ENCODE measurements at regions not wholly inside any gene's neighbourhood (a gene's known extent, or its start where the extent isn't known, plus 50 kb on each side); places are given as distances from the start of the nearest gene placed in this dataset.
A peak's percentile ranks its signal among the peaks of the same experiment; 100 is the strongest.

DNA sequence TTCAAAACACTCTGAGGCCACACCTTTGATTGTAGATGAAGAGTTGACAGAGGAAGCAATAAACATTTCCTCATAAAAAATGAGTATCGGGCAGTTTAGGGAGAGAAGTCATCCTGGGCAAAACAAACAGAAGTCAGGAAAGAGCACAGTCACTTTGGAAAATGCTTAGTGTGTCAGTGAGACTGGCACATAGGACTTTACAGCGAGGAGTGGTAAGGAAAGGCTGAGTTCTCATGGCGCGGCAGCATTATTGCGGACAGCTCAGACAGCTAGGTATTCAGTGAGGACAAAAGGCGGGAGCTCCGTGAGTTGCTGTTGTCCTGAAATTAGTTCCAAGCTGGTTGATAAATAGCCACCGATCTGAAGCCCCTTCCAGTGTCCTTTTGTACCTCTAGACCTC, 229.9 kb downstream of the SNAPC1 start:
- Mint-ChIP-seq H3K27ac (ENCODE audit: unreplicated experiment) (no peak overlapping the region), H3K27me3 (ENCODE audit: insufficient read depth, unreplicated experiment) (peaks cover 2% of the 10 kb centered on the region), H3K9me3 (ENCODE audit: unreplicated experiment) (no peaks in the 10 kb centered on the region), H3K36me3 (ENCODE audit: insufficient read depth, unreplicated experiment) (no peaks in the 10 kb centered on the region), H3K4me3 (ENCODE audit: unreplicated experiment) (peak overlapping the region; percentile 10), H3K4me1 (ENCODE audit: low read depth, unreplicated experiment) (no peaks in the 10 kb centered on the region)
- TF ChIP-seq, protein P1, sequence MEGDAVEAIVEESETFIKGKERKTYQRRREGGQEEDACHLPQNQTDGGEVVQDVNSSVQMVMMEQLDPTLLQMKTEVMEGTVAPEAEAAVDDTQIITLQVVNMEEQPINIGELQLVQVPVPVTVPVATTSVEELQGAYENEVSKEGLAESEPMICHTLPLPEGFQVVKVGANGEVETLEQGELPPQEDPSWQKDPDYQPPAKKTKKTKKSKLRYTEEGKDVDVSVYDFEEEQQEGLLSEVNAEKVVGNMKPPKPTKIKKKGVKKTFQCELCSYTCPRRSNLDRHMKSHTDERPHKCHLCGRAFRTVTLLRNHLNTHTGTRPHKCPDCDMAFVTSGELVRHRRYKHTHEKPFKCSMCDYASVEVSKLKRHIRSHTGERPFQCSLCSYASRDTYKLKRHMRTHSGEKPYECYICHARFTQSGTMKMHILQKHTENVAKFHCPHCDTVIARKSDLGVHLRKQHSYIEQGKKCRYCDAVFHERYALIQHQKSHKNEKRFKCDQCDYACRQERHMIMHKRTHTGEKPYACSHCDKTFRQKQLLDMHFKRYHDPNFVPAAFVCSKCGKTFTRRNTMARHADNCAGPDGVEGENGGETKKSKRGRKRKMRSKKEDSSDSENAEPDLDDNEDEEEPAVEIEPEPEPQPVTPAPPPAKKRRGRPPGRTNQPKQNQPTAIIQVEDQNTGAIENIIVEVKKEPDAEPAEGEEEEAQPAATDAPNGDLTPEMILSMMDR (IDR thresholded peaks at IDR 0.05; ENCODE audit: insufficient read depth in 1 of 2, low read depth in 1 of 2, low read length in 1 of 2, severe bottlenecking in 1 of 2, unreplicated experiment in 1 of 2), result no peak
- Histone ChIP-seq H3K4me1 (no peaks in the 10 kb centered on the region), H3K4me3 (ENCODE audit: low read depth, low read length) (no peak overlapping the region), H3K9me3 (no peaks in the 10 kb centered on the region), H3K27me3 (replicated peaks; ENCODE audit: control insufficient read depth, insufficient read depth, low read length) (no peaks in the 10 kb centered on the region), H3K36me3 (ENCODE audit: control insufficient read depth, insufficient read depth, low read length) (no peaks in the 10 kb centered on the region)
- CTCF ChIA-PET, result no interaction called here
- no peak for DNase-seq
- POLR2A ChIA-PET, result no interaction called here
- intact Hi-C loops (cut with micrococcal nuclease; ENCODE audit: unreplicated experiment), result no loop called here
- BruUV-seq (replicated peaks), result no TSS peak

DNA sequence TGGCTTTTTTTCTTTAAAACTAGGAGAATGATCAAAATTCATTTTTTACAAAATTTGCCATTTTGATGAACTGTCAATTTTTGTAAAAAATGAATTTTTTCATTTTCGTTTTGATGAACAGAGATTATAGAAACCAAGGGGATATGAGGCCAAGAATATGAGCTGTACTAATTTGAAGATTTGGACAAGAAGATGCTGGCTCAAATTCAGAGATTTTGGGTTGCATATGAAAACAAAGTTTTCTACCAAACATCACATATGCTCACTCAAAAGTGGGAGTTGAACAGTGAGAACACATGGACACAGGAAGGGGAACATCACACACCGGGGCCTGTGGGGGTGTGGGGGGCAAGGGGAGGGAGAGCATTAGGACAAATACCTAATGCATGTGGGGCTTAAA, 230.7 kb downstream of the SNAPC1 start:
- Histone ChIP-seq H3K4me1 (no peaks in the 10 kb centered on the region), H3K9me3 (no peaks in the 10 kb centered on the region), H3K36me3 (ENCODE audit: control insufficient read depth, insufficient read depth, low read length) (no peaks in the 10 kb centered on the region), H3K4me3 (ENCODE audit: low read depth, low read length) (no peak overlapping the region), H3K27me3 (replicated peaks; ENCODE audit: control insufficient read depth, insufficient read depth, low read length) (no peaks in the 10 kb centered on the region)
- intact Hi-C loops (cut with micrococcal nuclease; ENCODE audit: unreplicated experiment), result no loop called here
- POLR2A ChIA-PET, result no interaction called here
- DNase-seq, result no peak
- Mint-ChIP-seq H3K4me3 (ENCODE audit: unreplicated experiment) (no peak overlapping the region), H3K4me1 (ENCODE audit: low read depth, unreplicated experiment) (no peaks in the 10 kb centered on the region), H3K27ac (ENCODE audit: unreplicated experiment) (no peak overlapping the region), H3K9me3 (ENCODE audit: unreplicated experiment) (no peaks in the 10 kb centered on the region), H3K36me3 (ENCODE audit: insufficient read depth, unreplicated experiment) (no peaks in the 10 kb centered on the region), H3K27me3 (ENCODE audit: insufficient read depth, unreplicated experiment) (peaks cover 2% of the 10 kb centered on the region)
- CTCF ChIA-PET, result no interaction called here
- TF ChIP-seq, protein P1 (IDR thresholded peaks at IDR 0.05; ENCODE audit: insufficient read depth in 1 of 2, low read depth in 1 of 2, low read length in 1 of 2, severe bottlenecking in 1 of 2, unreplicated experiment in 1 of 2), result no peak
- BruUV-seq (replicated peaks), result no TSS peak

DNA sequence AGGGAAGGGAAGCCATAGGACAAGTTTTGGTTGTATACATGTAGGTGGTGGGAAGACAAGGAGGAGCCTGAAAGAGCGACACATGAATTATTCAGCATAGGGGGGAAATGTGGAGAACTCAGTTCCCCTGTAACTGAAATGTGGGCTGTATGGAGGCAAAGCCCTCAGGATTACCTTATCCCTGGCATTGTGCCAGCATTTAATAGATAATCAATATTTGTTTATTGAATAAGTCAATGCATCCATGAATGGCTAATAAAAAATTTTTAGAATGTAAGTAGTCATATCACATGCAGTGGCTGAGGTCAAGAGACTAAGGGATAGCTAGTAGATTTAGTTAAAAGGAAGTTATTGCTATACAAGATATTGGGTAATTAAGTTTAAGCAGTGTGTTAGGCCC, 232.4 kb downstream of the SNAPC1 start:
- Histone ChIP-seq H3K4me1 (no peaks in the 10 kb centered on the region), H3K4me3 (ENCODE audit: low read depth, low read length) (no peak overlapping the region), H3K36me3 (ENCODE audit: control insufficient read depth, insufficient read depth, low read length) (no peaks in the 10 kb centered on the region), H3K9me3 (no peaks in the 10 kb centered on the region), H3K27me3 (replicated peaks; ENCODE audit: control insufficient read depth, insufficient read depth, low read length) (no peaks in the 10 kb centered on the region)
- H3K36me3 Mint-ChIP-seq (ENCODE audit: insufficient read depth, unreplicated experiment), result no peaks in the 10 kb centered on the region
- ChIA-PET CTCF (no interaction called here), POLR2A (no interaction called here)
- TF ChIP-seq, protein P1 (IDR thresholded peaks at IDR 0.05; ENCODE audit: insufficient read depth in 1 of 2, low read depth in 1 of 2, low read length in 1 of 2, severe bottlenecking in 1 of 2, unreplicated experiment in 1 of 2), result no peak
- no peak overlapping the region for H3K4me3 Mint-ChIP-seq (ENCODE audit: unreplicated experiment)
- no peaks in the 10 kb centered on the region for H3K9me3 Mint-ChIP-seq (ENCODE audit: unreplicated experiment)
- intact Hi-C loops (cut with micrococcal nuclease; ENCODE audit: unreplicated experiment), result no loop called here
- H3K27ac Mint-ChIP-seq (ENCODE audit: unreplicated experiment), result no peak overlapping the region
- H3K4me1 Mint-ChIP-seq (ENCODE audit: low read depth, unreplicated experiment), result no peaks in the 10 kb centered on the region
- peaks cover 2% of the 10 kb centered on the region for H3K27me3 Mint-ChIP-seq (ENCODE audit: insufficient read depth, unreplicated experiment)
- DNase-seq, result no peak
- no TSS peak for BruUV-seq (replicated peaks)
